ENCODE measurements at regions not wholly inside any gene's neighbourhood (a gene's known extent, or its start where the extent isn't known, plus 50 kb on each side); places are given as distances from the start of the nearest gene placed in this dataset.

DNA sequence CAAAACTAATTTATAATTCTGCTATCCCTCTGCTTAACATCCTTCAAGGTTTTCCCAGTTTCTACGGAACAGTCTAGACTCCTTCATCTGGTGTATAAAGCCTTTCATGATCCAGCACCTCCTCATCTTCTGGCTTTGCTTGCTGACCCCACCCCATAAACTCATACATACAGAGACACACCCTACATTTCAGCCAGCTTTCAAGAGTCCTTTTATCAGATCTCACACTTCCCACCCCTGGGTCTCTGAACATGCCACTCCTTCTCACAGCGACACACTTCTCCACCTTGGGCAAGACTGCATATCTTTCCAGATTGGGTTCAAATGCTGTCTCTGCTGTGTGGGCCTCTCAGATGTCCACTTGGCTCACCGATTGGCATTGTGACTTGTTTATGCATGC lies 166.8 kb upstream of the LPP start (continued):
- no peak for TF ChIP-seq CEBPB (IDR thresholded peaks at IDR 0.05; ENCODE audit: low read depth)

DNA sequence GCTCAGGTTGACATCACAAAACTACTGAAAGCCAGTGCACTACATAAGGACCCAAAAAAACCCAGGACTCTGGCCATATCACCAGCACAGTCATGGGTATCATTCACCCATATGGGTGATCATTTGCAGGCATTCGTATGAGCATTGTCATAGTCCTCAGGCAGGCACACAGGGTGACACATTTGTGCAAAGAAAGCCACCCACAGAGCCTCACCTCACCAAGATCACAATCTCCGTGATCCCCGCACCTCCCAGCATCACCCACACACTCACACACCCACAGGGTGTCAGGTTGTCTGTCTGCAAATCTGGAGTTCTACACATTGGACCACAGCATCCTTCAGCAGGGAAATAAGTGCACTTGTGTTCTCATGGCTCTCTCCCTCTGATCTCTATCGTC lies 166.0 kb upstream of the LPP start:
- no peak overlapping the region for H3K27ac ChIP-seq (ENCODE audit: low read depth, low read length)
- H3K27me3 ChIP-seq (ENCODE audit: insufficient read depth, low read length) = no peaks in the 10 kb centered on the region
- H3K9me2 ChIP-seq (ENCODE audit: insufficient read depth) = no peaks in the 10 kb centered on the region
- CTCF ChIA-PET = no interaction called here
- no peaks in the 10 kb centered on the region for H3K36me3 ChIP-seq (ENCODE audit: control insufficient read depth in 1 of 2, insufficient read depth in 2 of 2, low read length in 2 of 2)
- no peak overlapping the region for H3K4me2 ChIP-seq (ENCODE audit: low read length)
- no peak for DNase-seq (ENCODE audit: low read depth, low spot score)
- RAD21 ChIA-PET (ENCODE audit: low non-redundant PET in 1 of 2, low total read pairs in 2 of 2, uncharacterized antibody in 2 of 2, unreplicated experiment in 2 of 2) = no interaction called here
- H3K79me2 ChIP-seq (ENCODE audit: insufficient read depth, low read length) = no peaks in the 10 kb centered on the region
- no peak overlapping the region for H3K4me3 ChIP-seq (replicated peaks in 1 of 2; ENCODE audit: low read depth in 1 of 2, low read length in 2 of 2)
- intact Hi-C loops (cut with micrococcal nuclease) = no loop called here
- no peak for ATAC-seq
- peak overlapping the region; percentile 9 for H2AFZ ChIP-seq (ENCODE audit: low read depth, low read length, poor library complexity, severe bottlenecking)
- POLR2A ChIA-PET = no interaction called here
- BruUV-seq (replicated peaks) = no TSS peak
- TF ChIP-seq POLR2AphosphoS5 (IDR thresholded peaks at IDR 0.05; ENCODE audit: low read depth, low read length) (no peak), SIN3A (IDR thresholded peaks at IDR 0.05; ENCODE audit: low read depth) (no peak), EZH2 (IDR thresholded peaks at IDR 0.05) (no peak), POLR2A (IDR thresholded peaks at IDR 0.05; ENCODE audit: borderline replicate concordance, extremely low read depth, insufficient read depth, insufficient read length) (no peak), JUND (IDR thresholded peaks at IDR 0.05) (no peak), EZH2phosphoT487 (IDR thresholded peaks at IDR 0.05; ENCODE audit: borderline replicate concordance) (no peak), SP1 (IDR thresholded peaks at IDR 0.05; ENCODE audit: low read depth) (no peak), CBX3 (IDR thresholded peaks at IDR 0.05; ENCODE audit: low read depth) (no peak), FOSL1 (IDR thresholded peaks at IDR 0.05; ENCODE audit: low read depth) (no peak), EGR1 (IDR thresholded peaks at IDR 0.05; ENCODE audit: low read depth) (no peak), YY1 (IDR thresholded peaks at IDR 0.05; ENCODE audit: extremely low read depth, insufficient replicate concordance, low read depth, low read length) (no peak), SRF (IDR thresholded peaks at IDR 0.05; ENCODE audit: low read depth) (no peak)
- TF ChIP-seq, protein P1, sequence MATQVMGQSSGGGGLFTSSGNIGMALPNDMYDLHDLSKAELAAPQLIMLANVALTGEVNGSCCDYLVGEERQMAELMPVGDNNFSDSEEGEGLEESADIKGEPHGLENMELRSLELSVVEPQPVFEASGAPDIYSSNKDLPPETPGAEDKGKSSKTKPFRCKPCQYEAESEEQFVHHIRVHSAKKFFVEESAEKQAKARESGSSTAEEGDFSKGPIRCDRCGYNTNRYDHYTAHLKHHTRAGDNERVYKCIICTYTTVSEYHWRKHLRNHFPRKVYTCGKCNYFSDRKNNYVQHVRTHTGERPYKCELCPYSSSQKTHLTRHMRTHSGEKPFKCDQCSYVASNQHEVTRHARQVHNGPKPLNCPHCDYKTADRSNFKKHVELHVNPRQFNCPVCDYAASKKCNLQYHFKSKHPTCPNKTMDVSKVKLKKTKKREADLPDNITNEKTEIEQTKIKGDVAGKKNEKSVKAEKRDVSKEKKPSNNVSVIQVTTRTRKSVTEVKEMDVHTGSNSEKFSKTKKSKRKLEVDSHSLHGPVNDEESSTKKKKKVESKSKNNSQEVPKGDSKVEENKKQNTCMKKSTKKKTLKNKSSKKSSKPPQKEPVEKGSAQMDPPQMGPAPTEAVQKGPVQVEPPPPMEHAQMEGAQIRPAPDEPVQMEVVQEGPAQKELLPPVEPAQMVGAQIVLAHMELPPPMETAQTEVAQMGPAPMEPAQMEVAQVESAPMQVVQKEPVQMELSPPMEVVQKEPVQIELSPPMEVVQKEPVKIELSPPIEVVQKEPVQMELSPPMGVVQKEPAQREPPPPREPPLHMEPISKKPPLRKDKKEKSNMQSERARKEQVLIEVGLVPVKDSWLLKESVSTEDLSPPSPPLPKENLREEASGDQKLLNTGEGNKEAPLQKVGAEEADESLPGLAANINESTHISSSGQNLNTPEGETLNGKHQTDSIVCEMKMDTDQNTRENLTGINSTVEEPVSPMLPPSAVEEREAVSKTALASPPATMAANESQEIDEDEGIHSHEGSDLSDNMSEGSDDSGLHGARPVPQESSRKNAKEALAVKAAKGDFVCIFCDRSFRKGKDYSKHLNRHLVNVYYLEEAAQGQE (IDR thresholded peaks at IDR 0.05; ENCODE audit: low read depth) = no peak
- H3K9me3 ChIP-seq (ENCODE audit: control insufficient read depth in 1 of 2, insufficient read depth in 1 of 2, low read depth in 1 of 2, low read length in 2 of 2) = no peaks in the 10 kb centered on the region
- peaks cover 0 to 22% of the 10 kb centered on the region in 2 experiments; a peak in 2 of 4 replicates for H3K4me1 ChIP-seq (ENCODE audit: control insufficient read depth in 1 of 2, insufficient read depth in 2 of 2, low read length in 2 of 2)
- H4K20me1 ChIP-seq (ENCODE audit: insufficient read depth) = no peaks in the 10 kb centered on the region
- no peak overlapping the region for H3K9ac ChIP-seq (ENCODE audit: low read length)

All from HCT116 (cell line).